PC-9 (cell line): ENCODE measurements at regions not wholly inside any gene's neighbourhood (a gene's known extent, or its start where the extent isn't known, plus 50 kb on each side); places are given as distances from the start of the nearest gene placed in this dataset.

Source experiments
- BruUV-seq: library from RNA; stranded (reverse); fragments of 400-500 nt; replicated peaks from 2 replicates; lab custom pipeline; 2021; lab: Mats Ljungman, UMichigan
- CTCF ChIA-PET: fragments of 300-600 bp; sonication (Branson Sonifier 250); formaldehyde crosslinking; loops from one replicate; lab custom pipeline; 2022; ENCODE audit warnings: antibody characterized with exemption; lab: Charles Lee
- POLR2A ChIA-PET: fragments of 300-600 bp; sonication (Branson Sonifier 250); formaldehyde crosslinking; loops from one replicate; lab custom pipeline; 2022; ENCODE audit warnings: antibody characterized with exemption; ENCODE audit not compliant: unreplicated experiment; lab: Charles Lee
- DNase-seq, 2 experiments: peaks; one replicate each; pipeline versions ENCODE4 v3.0.0 to v3.0.0-alpha.2; 2015 to 2022; ENCODE audit warnings: mixed read lengths in 1 of 2
- H2AFZ ChIP-seq: fragments of 200-600 bp; sonication (generic); 2 replicates; pipeline ENCODE4 v1.8.1; 2017; ENCODE audit warnings: antibody characterized with exemption
- H3F3A ChIP-seq: fragments of 200-600 bp; sonication (generic); 2 replicates; pipeline ENCODE4 v1.8.1; 2017; ENCODE audit warnings: antibody characterized with exemption, mild to moderate bottlenecking, low read depth; ENCODE audit not compliant: insufficient read depth
- H3K27ac ChIP-seq: fragments of 200-600 bp; sonication (generic); 2 replicates; pipeline ENCODE4 v1.6.1; 2016; ENCODE audit warnings: mixed run types
- H3K27me3 ChIP-seq: fragments of 200-600 bp; sonication (generic); 2 replicates; pipeline ENCODE4 v1.6.1; 2016; ENCODE audit warnings: low read depth, mixed run types; ENCODE audit not compliant: insufficient read depth
- H3K36me3 ChIP-seq: fragments of 200-600 bp; sonication (generic); 2 replicates; pipeline ENCODE4 v1.6.1; 2016; ENCODE audit warnings: low read depth, mixed run types
- H3K4me1 ChIP-seq: fragments of 200-600 bp; sonication (generic); replicated peaks from 2 replicates; pipeline ENCODE4 v1.6.1; 2016; ENCODE audit warnings: mixed run types; ENCODE audit not compliant: insufficient read depth
- H3K4me2 ChIP-seq: fragments of 200-600 bp; sonication (generic); 2 replicates; pipeline ENCODE4 v1.6.1; 2017; ENCODE audit warnings: mixed run types
- H3K4me3 ChIP-seq: fragments of 200-600 bp; sonication (generic); 2 replicates; pipeline ENCODE4 v1.6.1; 2016; ENCODE audit warnings: mixed run types
- H3K79me2 ChIP-seq: fragments of 200-600 bp; sonication (generic); 2 replicates; pipeline ENCODE4 v1.6.1; 2017; ENCODE audit warnings: low read depth, mixed run types
- H3K9me2 ChIP-seq: fragments of 200-600 bp; sonication (generic); 2 replicates; pipeline ENCODE4 v1.8.1; 2017; ENCODE audit warnings: mild to moderate bottlenecking; ENCODE audit not compliant: insufficient read depth
- H3K9me3 ChIP-seq: fragments of 200-600 bp; sonication (generic); 2 replicates; pipeline ENCODE4 v1.8.1; 2016; ENCODE audit warnings: low read depth; ENCODE audit not compliant: insufficient read depth
- H4K20me1 ChIP-seq: fragments of 200-600 bp; sonication (generic); 2 replicates; pipeline ENCODE4 v1.8.1; 2017; ENCODE audit not compliant: insufficient read depth
- CTCF ChIP-seq: fragments of 200-600 bp; sonication (generic); conservative IDR thresholded peaks from 2 replicates; pipeline ENCODE4 v1.6.1; 2017; ENCODE audit warnings: mixed run types, antibody characterized with exemption, mild to moderate bottlenecking, moderate library complexity
- EZH2 ChIP-seq: fragments of 200-600 bp; sonication (generic); IDR thresholded peaks from 2 replicates; pipeline ENCODE4 v1.8.0; 2017; ENCODE audit warnings: antibody characterized with exemption, low read depth
- intact Hi-C: fragments of 100-400 bp; cut with micrococcal nuclease; formaldehyde crosslinking; loops from one replicate; pipeline ENCODE4 v1.10.0; 2022; ENCODE audit not compliant: unreplicated experiment

GRCh38 chr4:177196615-177197014, 113.1 kb upstream of the NEIL3 start:
- no peaks in the 10 kb centered on the region for H3K36me3 ChIP-seq
- H3K9me3 ChIP-seq: no peaks in the 10 kb centered on the region
- no peak overlapping the region for H2AFZ ChIP-seq
- BruUV-seq: no TSS peak
- no peaks in the 10 kb centered on the region for H4K20me1 ChIP-seq
- H3K4me1 ChIP-seq: no peaks in the 10 kb centered on the region
- intact Hi-C loops: no loop called here
- no peak overlapping the region for H3K27ac ChIP-seq
- no peak for TF ChIP-seq CTCF
- no peak for TF ChIP-seq EZH2
- DNase-seq: no peak
- H3K4me3 ChIP-seq: no peak overlapping the region
- H3K4me2 ChIP-seq: no peak overlapping the region
- H3K9me2 ChIP-seq: no peaks in the 10 kb centered on the region
- no peaks in the 10 kb centered on the region for H3F3A ChIP-seq
- CTCF ChIA-PET: no interaction called here
- POLR2A ChIA-PET: no interaction called here
- H3K27me3 ChIP-seq: no peaks in the 10 kb centered on the region
- no peaks in the 10 kb centered on the region for H3K79me2 ChIP-seq

GRCh38 chr4:177201614-177202013, 108.1 kb upstream of the NEIL3 start:
- TF ChIP-seq EZH2: no peak
- TF ChIP-seq CTCF: no peak
- Histone ChIP-seq H3K9me2 (no peaks in the 10 kb centered on the region), H3K27me3 (no peaks in the 10 kb centered on the region), H3F3A (no peaks in the 10 kb centered on the region), H4K20me1 (no peaks in the 10 kb centered on the region), H3K36me3 (no peaks in the 10 kb centered on the region), H3K4me3 (no peak overlapping the region), H3K4me1 (no peaks in the 10 kb centered on the region), H3K4me2 (no peak overlapping the region), H3K9me3 (no peaks in the 10 kb centered on the region), H2AFZ (no peak overlapping the region), H3K79me2 (no peaks in the 10 kb centered on the region), H3K27ac (no peak overlapping the region)
- POLR2A ChIA-PET: no interaction called here
- intact Hi-C loops: no loop called here
- no TSS peak for BruUV-seq
- no peak for DNase-seq
- CTCF ChIA-PET: interaction anchor here (0.6 kb wide), 1 partner anchor 134 kb away, joined by 3 read pairs; no protein-coding TSS in a partner anchor

- no TSS peak for BruUV-seq
These were observed 105.5 kb upstream of the NEIL3 start for GRCh38 chr4:177204126-177204525.

More at GRCh38 chr4:177204126-177204525, 105.5 kb upstream of the NEIL3 start:
- Histone ChIP-seq H3K4me1 (no peaks in the 10 kb centered on the region), H3K9me2 (no peaks in the 10 kb centered on the region), H3K4me2 (no peak overlapping the region), H2AFZ (no peak overlapping the region), H3K27me3 (no peaks in the 10 kb centered on the region), H3F3A (no peaks in the 10 kb centered on the region), H3K9me3 (no peaks in the 10 kb centered on the region), H3K4me3 (no peak overlapping the region), H3K79me2 (no peaks in the 10 kb centered on the region), H4K20me1 (no peaks in the 10 kb centered on the region), H3K27ac (no peak overlapping the region), H3K36me3 (no peaks in the 10 kb centered on the region)
- ChIA-PET POLR2A (no interaction called here), CTCF (no interaction called here)
- DNase-seq: no peak
- intact Hi-C loops: no loop called here
- no peak for TF ChIP-seq CTCF
- no peak for TF ChIP-seq EZH2
